ENCODE measurements at regions not wholly inside any gene's neighbourhood (a gene's known extent, or its start where the extent isn't known, plus 50 kb on each side); places are given as distances from the start of the nearest gene placed in this dataset.

GRCh38 chr2:16268301-16269000, 328.1 kb downstream of the MYCN start:
- DNase-seq: no peak

GRCh38 chr2:16266571-16266970, 326.2 kb downstream of the MYCN start:
- DNase-seq: no peak

GRCh38 chr2:16264931-16265540, 324.7 kb downstream of the MYCN start:
- DNase-seq: no peak

- no peak for DNase-seq
Measured at GRCh38 chr2:16264491-16264890, 324.1 kb downstream of the MYCN start.

GRCh38 chr2:16263241-16263890, 323.0 kb downstream of the MYCN start:
- no peak for DNase-seq

- no peak for DNase-seq
Measured at GRCh38 chr2:16262526-16263178, 322.3 kb downstream of the MYCN start.

GRCh38 chr2:16261791-16262190, 321.4 kb downstream of the MYCN start:
- no peak for DNase-seq

- no peak for DNase-seq
Measured at GRCh38 chr2:16261071-16261470, 320.7 kb downstream of the MYCN start.

- DNase-seq: no peak
Measured at GRCh38 chr2:16260041-16260830, 319.9 kb downstream of the MYCN start.

- no peak for DNase-seq
Measured at GRCh38 chr2:16259010-16259409, 318.7 kb downstream of the MYCN start.

- DNase-seq: no peak
Measured at GRCh38 chr2:16258350-16258749, 318.0 kb downstream of the MYCN start.

GRCh38 chr2:16257322-16258028, 317.1 kb downstream of the MYCN start:
- no peak for DNase-seq

- no peak for DNase-seq
Measured at GRCh38 chr2:16256601-16257321, 316.4 kb downstream of the MYCN start.

- no peak for DNase-seq
Measured at GRCh38 chr2:16255120-16255519, 314.8 kb downstream of the MYCN start.

GRCh38 chr2:16254356-16254965, 314.1 kb downstream of the MYCN start:
- no peak for DNase-seq

- no peak for DNase-seq
Measured at GRCh38 chr2:16253291-16253690, 312.9 kb downstream of the MYCN start.

- no peak for DNase-seq
Measured at GRCh38 chr2:16252891-16253290, 312.5 kb downstream of the MYCN start.

GRCh38 chr2:16252251-16252650, 311.9 kb downstream of the MYCN start:
- DNase-seq: no peak

- DNase-seq: no peak
Measured at GRCh38 chr2:16251511-16252225, 311.3 kb downstream of the MYCN start.

- no peak for DNase-seq
Measured at GRCh38 chr2:16250886-16251285, 310.5 kb downstream of the MYCN start.
